Lower leg skin (tissue), 4 donors: ENCODE measurements at regions not wholly inside any gene's neighbourhood (a gene's known extent, or its start where the extent isn't known, plus 50 kb on each side); places are given as distances from the start of the nearest gene placed in this dataset.

Experiments
- DNase-seq, 2 donors: peaks; one replicate each; pipeline ENCODE4 v3.0.0-alpha.2; 2019; ENCODE audit warnings: low spot score in 2 of 2
- H3K4me3 ChIP-seq: fragments of 200-600 bp; sonication (generic); 2 replicates; pipeline ENCODE4 v1.5.1; 2017; ENCODE audit warnings: mild to moderate bottlenecking, low read depth; ENCODE audit not compliant: poor library complexity, severe bottlenecking
- POLR2A ChIP-seq, 2 donors: fragments of 450-650 bp; IDR thresholded peaks; one replicate each; pipeline ENCODE4 v1.6.1; 2016 to 2017; ENCODE audit warnings: antibody characterized with exemption in 2 of 2, mild to moderate bottlenecking in 1 of 2, moderate library complexity in 1 of 2
- WGBS, 2 donors: methylation state at CpG; one replicate each; pipeline ENCODE4 v1.1.5; 2018; 5-methylcytosine and 5-hydroxymethylcytosine counted together
- intact Hi-C: fragments of 100-400 bp; cut with DNase I; formaldehyde crosslinking; loops from one replicate; pipeline ENCODE4 v1.15.0; 2023; ENCODE audit warnings: low total_unique reads
- TF ChIP-seq, protein P1 (sequence below), 3 donors: fragments of 450-650 bp; IDR thresholded peaks; one replicate each; pipeline ENCODE4 v1.5.1; 2016; ENCODE audit warnings: antibody characterized with exemption in 3 of 3, mild to moderate bottlenecking in 3 of 3, moderate library complexity in 2 of 3

GRCh38 chr10:5299950-5300349 is 64.8 kb upstream of the UCN3 start:
- WGBS, 2 donors = 77 to 84% methylated on average over 3 of the region's 3 CpGs
- H3K4me3 ChIP-seq = no peak overlapping the region
- TF ChIP-seq POLR2A (IDR thresholded peaks at IDR 0.05) = no peak
- TF ChIP-seq, protein P1, sequence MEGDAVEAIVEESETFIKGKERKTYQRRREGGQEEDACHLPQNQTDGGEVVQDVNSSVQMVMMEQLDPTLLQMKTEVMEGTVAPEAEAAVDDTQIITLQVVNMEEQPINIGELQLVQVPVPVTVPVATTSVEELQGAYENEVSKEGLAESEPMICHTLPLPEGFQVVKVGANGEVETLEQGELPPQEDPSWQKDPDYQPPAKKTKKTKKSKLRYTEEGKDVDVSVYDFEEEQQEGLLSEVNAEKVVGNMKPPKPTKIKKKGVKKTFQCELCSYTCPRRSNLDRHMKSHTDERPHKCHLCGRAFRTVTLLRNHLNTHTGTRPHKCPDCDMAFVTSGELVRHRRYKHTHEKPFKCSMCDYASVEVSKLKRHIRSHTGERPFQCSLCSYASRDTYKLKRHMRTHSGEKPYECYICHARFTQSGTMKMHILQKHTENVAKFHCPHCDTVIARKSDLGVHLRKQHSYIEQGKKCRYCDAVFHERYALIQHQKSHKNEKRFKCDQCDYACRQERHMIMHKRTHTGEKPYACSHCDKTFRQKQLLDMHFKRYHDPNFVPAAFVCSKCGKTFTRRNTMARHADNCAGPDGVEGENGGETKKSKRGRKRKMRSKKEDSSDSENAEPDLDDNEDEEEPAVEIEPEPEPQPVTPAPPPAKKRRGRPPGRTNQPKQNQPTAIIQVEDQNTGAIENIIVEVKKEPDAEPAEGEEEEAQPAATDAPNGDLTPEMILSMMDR (IDR thresholded peaks at IDR 0.05) = no peak
- intact Hi-C loops = no loop called here
- no peak for DNase-seq

DNA sequence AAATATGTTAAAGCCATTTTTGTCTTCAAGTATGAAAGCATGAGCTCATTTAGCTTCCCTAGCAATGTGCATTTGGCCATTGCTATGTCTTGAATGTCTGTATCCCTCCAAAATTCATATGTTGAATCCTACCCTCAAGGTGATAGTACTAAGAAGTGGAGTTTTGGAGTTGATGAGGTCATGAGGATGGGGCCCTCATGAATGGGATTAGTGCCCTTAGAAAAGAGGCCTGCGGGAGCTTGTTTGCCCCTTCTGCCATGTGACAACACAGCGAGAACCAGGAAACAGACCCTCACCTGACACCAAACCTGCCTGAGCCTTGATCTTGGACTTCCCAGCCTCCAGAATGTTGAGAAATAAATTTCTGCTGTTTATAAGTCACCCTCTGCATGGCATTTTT is 61.3 kb upstream of the UCN3 start:
- WGBS, 2 donors = 50 to 73% methylated on average over 2 of the region's 2 CpGs
- no peak for DNase-seq

GRCh38 chr10:5305374-5305773 is 59.4 kb upstream of the UCN3 start:
- H3K4me3 ChIP-seq = no peak overlapping the region
- TF ChIP-seq POLR2A (IDR thresholded peaks at IDR 0.05) = no peak
- TF ChIP-seq, protein P1 (IDR thresholded peaks at IDR 0.05) = no peak
- WGBS, 2 donors = 64 to 71% methylated on average over 7 of the region's 7 CpGs

More for the DNA sequence above, 61.3 kb upstream of the UCN3 start:
- H3K4me3 ChIP-seq = no peak overlapping the region
- intact Hi-C loops = no loop called here
- TF ChIP-seq, protein P1 (IDR thresholded peaks at IDR 0.05) = no peak
- TF ChIP-seq POLR2A (IDR thresholded peaks at IDR 0.05) = no peak

DNA sequence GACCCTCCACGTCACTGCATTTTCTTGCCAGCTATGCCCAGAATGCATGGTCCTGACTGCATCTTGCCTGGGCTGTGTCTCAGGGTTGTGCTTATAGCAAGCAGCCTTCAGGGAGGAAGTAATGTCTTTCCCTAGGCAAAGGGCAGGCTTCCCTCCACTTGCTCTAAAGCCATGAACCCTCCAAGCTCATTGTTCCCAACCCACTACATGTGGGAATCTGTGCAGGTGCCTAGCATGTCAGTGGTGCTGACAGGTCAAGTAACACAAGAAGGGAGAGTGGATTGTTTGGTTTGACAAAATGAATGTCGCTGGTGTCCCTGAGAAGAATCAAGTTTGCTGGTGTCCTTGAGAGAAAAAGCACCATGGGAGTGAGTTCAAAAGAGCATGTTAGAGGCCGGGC is 53.9 kb upstream of the UCN3 start:
- no peak for DNase-seq
- H3K4me3 ChIP-seq = no peak overlapping the region
- intact Hi-C loops = no loop called here
- WGBS, 2 donors = 74 to 87% methylated on average over 3 of the region's 3 CpGs
- TF ChIP-seq, protein P1 (IDR thresholded peaks at IDR 0.05) = no peak
- no peak for TF ChIP-seq POLR2A (IDR thresholded peaks at IDR 0.05)

More at GRCh38 chr10:5305374-5305773, 59.4 kb upstream of the UCN3 start:
- intact Hi-C loops = no loop called here
- no peak for DNase-seq

- intact Hi-C loops = no loop called here
- DNase-seq = no peak
- 62 to 81% methylated on average over 1 of the region's 1 CpG for WGBS, 2 donors
- no peak overlapping the region for H3K4me3 ChIP-seq
- TF ChIP-seq, protein P1 (IDR thresholded peaks at IDR 0.05) = no peak
- no peak for TF ChIP-seq POLR2A (IDR thresholded peaks at IDR 0.05)
These were observed 53.1 kb upstream of the UCN3 start for GRCh38 chr10:5311617-5312016.

GRCh38 chr10:5314840-5315239 is 49.9 kb upstream of the UCN3 start:
- no peak overlapping the region for H3K4me3 ChIP-seq
- intact Hi-C loops = no loop called here
- no peak for DNase-seq
- 80 to 86% methylated on average over 5 of the region's 5 CpGs for WGBS, 2 donors
- TF ChIP-seq, protein P1 (IDR thresholded peaks at IDR 0.05) = no peak
- no peak for TF ChIP-seq POLR2A (IDR thresholded peaks at IDR 0.05)
